H9 (cell line): ENCODE measurements at regions not wholly inside any gene's neighbourhood (a gene's known extent, or its start where the extent isn't known, plus 50 kb on each side); places are given as distances from the start of the nearest gene placed in this dataset.

Experiments used
- DNase-seq: peaks from one replicate; pipeline ENCODE4 v3.0.0-alpha.2; 2017
- H2AFZ ChIP-seq: one replicate; pipeline ENCODE4 v1.6.1; 2013; ENCODE audit warnings: mild to moderate bottlenecking, low read length, control low read depth, moderate library complexity
- H2AK5ac ChIP-seq: 2 replicates; pipeline ENCODE4 v1.6.1; 2013; ENCODE audit warnings: low read length, control low read depth, mixed read lengths; ENCODE audit not compliant: insufficient read length
- H2BK120ac ChIP-seq: one replicate; pipeline ENCODE4 v1.6.1; 2013; ENCODE audit warnings: low read depth, mild to moderate bottlenecking, low read length, control low read depth, inconsistent platforms; ENCODE audit not compliant: poor library complexity, severe bottlenecking
- H2BK12ac ChIP-seq: 2 replicates; pipeline ENCODE4 v1.6.1; 2013; ENCODE audit warnings: low read length, control low read depth, mixed read lengths, low read depth; ENCODE audit not compliant: insufficient read length
- H2BK15ac ChIP-seq: 2 replicates; pipeline ENCODE4 v1.6.1; 2013; ENCODE audit warnings: low read depth, low read length, control low read depth
- H2BK20ac ChIP-seq: one replicate; pipeline ENCODE4 v1.6.1; 2013; ENCODE audit warnings: low read depth, mild to moderate bottlenecking, low read length, control low read depth, inconsistent platforms; ENCODE audit not compliant: poor library complexity, severe bottlenecking
- H2BK5ac ChIP-seq: 2 replicates; pipeline ENCODE4 v1.6.1; 2013; ENCODE audit warnings: low read length, control low read depth, mixed read lengths; ENCODE audit not compliant: insufficient read length
- H3K14ac ChIP-seq: 2 replicates; pipeline ENCODE4 v1.6.1; 2013; ENCODE audit warnings: low read length, control low read depth; ENCODE audit not compliant: insufficient read depth
- H3K18ac ChIP-seq: 2 replicates; pipeline ENCODE4 v1.6.1; 2013; ENCODE audit warnings: low read depth, mild to moderate bottlenecking, mixed read lengths, low read length, control low read depth; ENCODE audit not compliant: insufficient read length
- H3K23ac ChIP-seq: 2 replicates; pipeline ENCODE4 v1.6.1; 2013; ENCODE audit warnings: low read length, control low read depth, mixed read lengths, low read depth; ENCODE audit not compliant: insufficient read length
- H3K23me2 ChIP-seq: 2 replicates; pipeline ENCODE4 v1.6.1; 2013; ENCODE audit warnings: low read depth, mild to moderate bottlenecking, mixed read lengths, low read length, control low read depth; ENCODE audit not compliant: insufficient read length, poor library complexity, severe bottlenecking
- H3K27ac ChIP-seq: 2 replicates; pipeline ENCODE4 v1.5.1; 2013; ENCODE audit warnings: low read length, control low read depth, mixed read lengths, low read depth; ENCODE audit not compliant: insufficient read length
- H3K27me3 ChIP-seq: 2 replicates; pipeline ENCODE4 v1.6.1; 2013; ENCODE audit warnings: low read length, control low read depth, inconsistent platforms; ENCODE audit not compliant: insufficient read depth
- H3K4ac ChIP-seq: 2 replicates; pipeline ENCODE4 v1.6.1; 2013; ENCODE audit warnings: low read depth, mild to moderate bottlenecking, control low read depth, inconsistent platforms, low read length, moderate library complexity
- H3K4me1 ChIP-seq: 2 replicates; pipeline ENCODE4 v1.6.1; 2013; ENCODE audit warnings: low read length, control low read depth, inconsistent platforms; ENCODE audit not compliant: insufficient read depth
- H3K4me2 ChIP-seq: 2 replicates; pipeline ENCODE4 v1.6.1; 2013; ENCODE audit warnings: low read length, control low read depth, mixed read lengths; ENCODE audit not compliant: insufficient read length, insufficient read depth
- H3K56ac ChIP-seq: 2 replicates; pipeline ENCODE4 v1.6.1; 2013; ENCODE audit warnings: low read depth, mild to moderate bottlenecking, mixed read lengths, low read length, control low read depth; ENCODE audit not compliant: insufficient read length
- H3K79me1 ChIP-seq: 2 replicates; pipeline ENCODE4 v1.6.1; 2013; ENCODE audit warnings: low read depth, mild to moderate bottlenecking, moderate library complexity, low read length, control low read depth, inconsistent platforms; ENCODE audit not compliant: insufficient read depth, poor library complexity, severe bottlenecking
- H3K79me2 ChIP-seq: 2 replicates; pipeline ENCODE4 v1.6.1; 2013; ENCODE audit warnings: low read length, control low read depth, inconsistent platforms; ENCODE audit not compliant: insufficient read depth
- H3K9ac ChIP-seq: 2 replicates; pipeline ENCODE4 v1.6.1; 2013; ENCODE audit warnings: low read length, control low read depth, mixed read lengths; ENCODE audit not compliant: insufficient read length; ENCODE audit errors: extremely low read depth
- H3K9me3 ChIP-seq: one replicate; pipeline ENCODE4 v1.6.1; 2013; ENCODE audit warnings: low read depth, low read length, inconsistent platforms; ENCODE audit not compliant: control insufficient read depth
- H3T11ph ChIP-seq: one replicate; pipeline ENCODE4 v1.6.1; 2013; ENCODE audit warnings: mild to moderate bottlenecking, low read length, control low read depth, inconsistent platforms
- H4K20me1 ChIP-seq: one replicate; pipeline ENCODE4 v1.6.1; 2013; ENCODE audit not compliant: control insufficient read depth, insufficient read length, insufficient read depth
- H4K5ac ChIP-seq: 2 replicates; pipeline ENCODE4 v1.6.1; 2013; ENCODE audit warnings: low read depth, mild to moderate bottlenecking, mixed read lengths, low read length, control low read depth; ENCODE audit not compliant: insufficient read length
- H4K8ac ChIP-seq: replicated peaks from 2 replicates; pipeline ENCODE4 v1.6.1; 2013; ENCODE audit warnings: low read length, control low read depth, mixed read lengths, low read depth; ENCODE audit not compliant: insufficient read length
- H4K91ac ChIP-seq: 2 replicates; pipeline ENCODE4 v1.6.1; 2013; ENCODE audit warnings: low read depth, mild to moderate bottlenecking, moderate library complexity, mixed read lengths, low read length, control low read depth; ENCODE audit not compliant: insufficient read length
- H3K27ac Mint-ChIP-seq, 3 experiments: 2 replicates in 2 of 3; 3 replicates in 1 of 3; pipeline ENCODE4 v1.8.0; 2020 to 2021; ENCODE audit warnings: mixed read lengths in 3 of 3, mild to moderate bottlenecking in 1 of 3, moderate library complexity in 1 of 3
- H3K27me3 Mint-ChIP-seq: 2 replicates; pipeline ENCODE4 v1.8.0; 2021; ENCODE audit warnings: low read depth, mild to moderate bottlenecking, moderate library complexity, mixed read lengths
- H3K36me3 Mint-ChIP-seq, 3 experiments: 2 replicates in 2 of 3; 3 replicates in 1 of 3; pipeline ENCODE4 v1.8.0; 2020 to 2021; ENCODE audit warnings: low read depth in 3 of 3, mixed read lengths in 3 of 3; ENCODE audit not compliant: insufficient read depth in 1 of 3
- H3K4me1 Mint-ChIP-seq, 2 experiments: 2 replicates each; pipeline ENCODE4 v1.8.0; 2020; ENCODE audit warnings: mixed read lengths in 2 of 2
- H3K4me3 Mint-ChIP-seq, 2 experiments: 2 replicates in 1 of 2; 3 replicates in 1 of 2; pipeline ENCODE4 v1.8.0; 2020 to 2021; ENCODE audit warnings: mild to moderate bottlenecking in 2 of 2, mixed read lengths in 2 of 2, moderate library complexity in 1 of 2
- H3K9me3 Mint-ChIP-seq, 2 experiments: 2 replicates in 1 of 2; 3 replicates in 1 of 2; pipeline ENCODE4 v1.8.0; 2020; ENCODE audit warnings: mild to moderate bottlenecking in 2 of 2, mixed read lengths in 2 of 2, moderate library complexity in 1 of 2
- WGBS: extraction: QIAGEN DNeasy Blood & Tissue Kit; methylation state at CpG from one replicate; pipeline ENCODE4 v1.1.7; 2013; ENCODE audit warnings: missing lambda C conversion rate, low lambda C conversion rate, mixed read lengths; ENCODE audit not compliant: insufficient read length; ENCODE audit errors: extremely low coverage; 5-methylcytosine and 5-hydroxymethylcytosine counted together
- TF ChIP-seq, protein P1 (sequence below): fragments of 200-600 bp; sonication (generic); conservative IDR thresholded peaks from 3 replicates; pipeline ENCODE4 v1.8.0; 2021; ENCODE audit warnings: antibody characterized with exemption, mild to moderate bottlenecking

DNA sequence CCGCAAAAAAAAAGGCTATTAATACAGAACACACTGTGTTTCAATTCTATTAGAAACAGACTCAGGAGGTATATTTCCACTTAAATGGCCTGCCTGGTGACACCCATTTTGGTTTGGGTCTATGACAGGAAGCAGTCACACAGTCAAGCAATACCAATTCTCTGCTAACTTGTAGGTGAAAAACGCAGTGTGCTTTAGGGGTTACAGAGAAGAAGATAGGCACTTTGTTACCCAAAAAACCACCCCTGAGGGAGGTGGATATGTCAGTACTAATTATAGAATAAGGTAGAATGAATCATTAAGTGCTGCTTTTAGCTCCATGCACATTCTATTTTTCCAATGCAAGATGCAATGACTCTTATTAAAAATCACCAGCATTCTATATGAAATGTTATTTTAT lies 53.8 kb downstream of the DNAAF9 start:
- Histone ChIP-seq H3K23me2 (no peaks in the 10 kb centered on the region), H3K56ac (no peak overlapping the region), H4K5ac (no peak overlapping the region), H2AFZ (no peak overlapping the region), H4K8ac (no peak overlapping the region), H3K4me2 (no peak overlapping the region), H3K14ac (no peak overlapping the region), H3K79me2 (no peaks in the 10 kb centered on the region), H2AK5ac (no peak overlapping the region), H2BK15ac (no peak overlapping the region), H3K27me3 (no peaks in the 10 kb centered on the region), H2BK20ac (no peak overlapping the region), H3K23ac (no peak overlapping the region), H3T11ph (no peak overlapping the region), H4K20me1 (no peaks in the 10 kb centered on the region), H3K18ac (no peak overlapping the region), H3K9me3 (no peaks in the 10 kb centered on the region), H3K79me1 (no peaks in the 10 kb centered on the region), H4K91ac (no peak overlapping the region), H2BK120ac (no peak overlapping the region), H3K27ac (no peak overlapping the region), H3K4me1 (no peaks in the 10 kb centered on the region), H3K4ac (no peak overlapping the region), H3K9ac (no peak overlapping the region), H2BK5ac (no peak overlapping the region), H2BK12ac (no peak overlapping the region)
- TF ChIP-seq, protein P1, sequence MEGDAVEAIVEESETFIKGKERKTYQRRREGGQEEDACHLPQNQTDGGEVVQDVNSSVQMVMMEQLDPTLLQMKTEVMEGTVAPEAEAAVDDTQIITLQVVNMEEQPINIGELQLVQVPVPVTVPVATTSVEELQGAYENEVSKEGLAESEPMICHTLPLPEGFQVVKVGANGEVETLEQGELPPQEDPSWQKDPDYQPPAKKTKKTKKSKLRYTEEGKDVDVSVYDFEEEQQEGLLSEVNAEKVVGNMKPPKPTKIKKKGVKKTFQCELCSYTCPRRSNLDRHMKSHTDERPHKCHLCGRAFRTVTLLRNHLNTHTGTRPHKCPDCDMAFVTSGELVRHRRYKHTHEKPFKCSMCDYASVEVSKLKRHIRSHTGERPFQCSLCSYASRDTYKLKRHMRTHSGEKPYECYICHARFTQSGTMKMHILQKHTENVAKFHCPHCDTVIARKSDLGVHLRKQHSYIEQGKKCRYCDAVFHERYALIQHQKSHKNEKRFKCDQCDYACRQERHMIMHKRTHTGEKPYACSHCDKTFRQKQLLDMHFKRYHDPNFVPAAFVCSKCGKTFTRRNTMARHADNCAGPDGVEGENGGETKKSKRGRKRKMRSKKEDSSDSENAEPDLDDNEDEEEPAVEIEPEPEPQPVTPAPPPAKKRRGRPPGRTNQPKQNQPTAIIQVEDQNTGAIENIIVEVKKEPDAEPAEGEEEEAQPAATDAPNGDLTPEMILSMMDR, result no peak
- no CpG with 5 or more reads among the region's 2 CpGs for WGBS
- H3K36me3 Mint-ChIP-seq, result no peaks in the 10 kb centered on the region
- no peaks in the 10 kb centered on the region for H3K4me1 Mint-ChIP-seq
- H3K4me3 Mint-ChIP-seq, result no peak overlapping the region
- H3K9me3 Mint-ChIP-seq, result no peaks in the 10 kb centered on the region
- H3K27me3 Mint-ChIP-seq, result no peaks in the 10 kb centered on the region
- DNase-seq, result no peak
- H3K27ac Mint-ChIP-seq, result no peak overlapping the region
